ENCODE measurements at regions not wholly inside any gene's neighbourhood (a gene's known extent, or its start where the extent isn't known, plus 50 kb on each side); places are given as distances from the start of the nearest gene placed in this dataset.

DNA sequence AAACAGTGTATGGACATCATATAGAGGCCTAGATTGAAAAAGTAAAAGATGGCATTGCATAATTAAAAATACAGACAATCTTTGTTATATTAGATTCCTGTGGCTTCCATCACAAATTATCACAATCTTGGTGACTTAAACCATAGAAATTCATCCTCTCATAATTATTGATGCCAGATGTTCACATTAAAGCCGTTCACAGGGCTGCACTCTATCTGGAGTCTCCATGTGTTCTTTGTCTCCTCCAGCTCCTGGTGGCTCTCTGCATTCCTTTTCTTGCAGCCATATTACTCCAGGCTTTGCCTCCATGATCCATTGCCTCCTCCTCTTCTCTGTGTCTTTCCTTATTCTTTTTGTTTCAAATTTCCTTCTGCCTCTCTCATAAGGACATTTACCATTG lies 875.7 kb upstream of the USP15 start:
- no peak for TF ChIP-seq CTCF (IDR thresholded peaks at IDR 0.05)
- no peak for TF ChIP-seq EP300 (IDR thresholded peaks at IDR 0.05)
